ENCODE measurements at regions not wholly inside any gene's neighbourhood (a gene's known extent, or its start where the extent isn't known, plus 50 kb on each side); places are given as distances from the start of the nearest gene placed in this dataset.

DNA sequence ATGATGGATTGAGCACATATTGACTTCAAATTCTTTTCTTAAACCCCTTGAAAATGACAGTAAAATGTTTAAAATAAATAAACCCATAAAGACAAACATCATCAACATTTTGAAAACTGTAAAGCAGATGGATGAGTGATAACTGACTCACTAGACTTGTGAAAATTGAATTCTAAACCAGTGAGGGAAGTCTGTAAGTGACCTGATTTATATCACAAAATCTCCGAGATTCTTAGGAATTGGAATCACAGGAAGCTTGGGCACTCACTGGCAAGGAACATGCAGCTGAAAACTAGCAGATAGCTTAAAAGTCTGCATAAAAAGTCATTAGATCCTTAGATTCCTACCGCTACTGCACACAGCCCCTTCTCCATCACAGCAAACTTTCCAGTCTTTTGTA, 51.3 kb upstream of the TSC22D1 start:
- no peak overlapping the region for H2AFZ ChIP-seq (ENCODE audit: low read depth, low read length)
- ChIA-PET CTCF (ENCODE audit: low intra/inter-chr PET ratio) (no interaction called here), POLR2A (no interaction called here)
- H3K9ac ChIP-seq (ENCODE audit: insufficient read depth in 1 of 2, low read depth in 2 of 2, low read length in 2 of 2), result no peak overlapping the region
- in situ Hi-C loops (cut with MboI) (no loop called here), intact Hi-C loops (cut with micrococcal nuclease) (no loop called here)
- H3K79me2 ChIP-seq (ENCODE audit: control insufficient read depth, insufficient read depth, low read length), result no peaks in the 10 kb centered on the region
- H3K4me1 ChIP-seq (replicated peaks in 1 of 2; ENCODE audit: control insufficient read depth in 2 of 2, insufficient read depth in 2 of 2, low read length in 2 of 2), result no peaks in the 10 kb centered on the region
- no peak overlapping the region for H3K4me3 ChIP-seq
- WGBS (ENCODE audit: insufficient coverage, low coverage, missing lambda C conversion rate), result 3% methylated on average over 2 of the region's 2 CpGs
- no peaks in the 10 kb centered on the region for H3K9me1 ChIP-seq (ENCODE audit: control insufficient read depth, insufficient read depth, low read length)
- ATAC-seq (no peak), DNase-seq (ENCODE audit: extremely low read depth in 1 of 4, low spot score in 3 of 4) (no peak), FAIRE-seq (no peak)
- H3K36me3 ChIP-seq (ENCODE audit: control insufficient read depth, insufficient read depth, low read length), result no peaks in the 10 kb centered on the region
- H3K27me3 ChIP-seq (ENCODE audit: control insufficient read depth in 2 of 2, insufficient read depth in 2 of 2, low read length in 2 of 2), result peaks cover 2 to 9% of the 10 kb centered on the region in 2 experiments; a peak in 3 of 5 replicates
- no peak overlapping the region for H3K27ac ChIP-seq (ENCODE audit: extremely low read depth, low read depth, low read length)
- TF ChIP-seq ZNF12 (CRISPR knock-in tag; IDR thresholded peaks at IDR 0.05) (no peak), ZNF668 (CRISPR knock-in tag; IDR thresholded peaks at IDR 0.05) (no peak), RAD21 (CRISPR knock-in tag; conservative IDR thresholded peaks at IDR 0.05 in 1 of 2, IDR thresholded peaks at IDR 0.05 in 1 of 2) (no peak)
- TF ChIP-seq, protein P1, sequence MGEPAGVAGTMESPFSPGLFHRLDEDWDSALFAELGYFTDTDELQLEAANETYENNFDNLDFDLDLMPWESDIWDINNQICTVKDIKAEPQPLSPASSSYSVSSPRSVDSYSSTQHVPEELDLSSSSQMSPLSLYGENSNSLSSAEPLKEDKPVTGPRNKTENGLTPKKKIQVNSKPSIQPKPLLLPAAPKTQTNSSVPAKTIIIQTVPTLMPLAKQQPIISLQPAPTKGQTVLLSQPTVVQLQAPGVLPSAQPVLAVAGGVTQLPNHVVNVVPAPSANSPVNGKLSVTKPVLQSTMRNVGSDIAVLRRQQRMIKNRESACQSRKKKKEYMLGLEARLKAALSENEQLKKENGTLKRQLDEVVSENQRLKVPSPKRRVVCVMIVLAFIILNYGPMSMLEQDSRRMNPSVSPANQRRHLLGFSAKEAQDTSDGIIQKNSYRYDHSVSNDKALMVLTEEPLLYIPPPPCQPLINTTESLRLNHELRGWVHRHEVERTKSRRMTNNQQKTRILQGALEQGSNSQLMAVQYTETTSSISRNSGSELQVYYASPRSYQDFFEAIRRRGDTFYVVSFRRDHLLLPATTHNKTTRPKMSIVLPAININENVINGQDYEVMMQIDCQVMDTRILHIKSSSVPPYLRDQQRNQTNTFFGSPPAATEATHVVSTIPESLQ (CRISPR knock-in tag; IDR thresholded peaks at IDR 0.05), result no peak
- TF ChIP-seq, protein P2, sequence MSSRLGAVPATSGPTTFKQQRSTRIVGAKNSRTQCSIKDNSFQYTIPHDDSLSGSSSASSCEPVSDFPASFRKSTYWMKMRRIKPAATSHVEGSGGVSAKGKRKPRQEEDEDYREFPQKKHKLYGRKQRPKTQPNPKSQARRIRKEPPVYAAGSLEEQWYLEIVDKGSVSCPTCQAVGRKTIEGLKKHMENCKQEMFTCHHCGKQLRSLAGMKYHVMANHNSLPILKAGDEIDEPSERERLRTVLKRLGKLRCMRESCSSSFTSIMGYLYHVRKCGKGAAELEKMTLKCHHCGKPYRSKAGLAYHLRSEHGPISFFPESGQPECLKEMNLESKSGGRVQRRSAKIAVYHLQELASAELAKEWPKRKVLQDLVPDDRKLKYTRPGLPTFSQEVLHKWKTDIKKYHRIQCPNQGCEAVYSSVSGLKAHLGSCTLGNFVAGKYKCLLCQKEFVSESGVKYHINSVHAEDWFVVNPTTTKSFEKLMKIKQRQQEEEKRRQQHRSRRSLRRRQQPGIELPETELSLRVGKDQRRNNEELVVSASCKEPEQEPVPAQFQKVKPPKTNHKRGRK (tag; IDR thresholded peaks at IDR 0.05), result no peak
- H4K20me1 ChIP-seq (replicated peaks; ENCODE audit: control insufficient read depth, insufficient read depth, low read length), result no peaks in the 10 kb centered on the region
- BruUV-seq (replicated peaks), result no TSS peak
- H3K4me2 ChIP-seq (ENCODE audit: insufficient read depth, low read length), result no peak overlapping the region
- H3K9me3 ChIP-seq (replicated peaks; ENCODE audit: control insufficient read depth, insufficient read depth, low read depth, low read length), result no peaks in the 10 kb centered on the region
